Esophagus squamous epithelium (tissue), 5 donors: ENCODE measurements at regions not wholly inside any gene's neighbourhood (a gene's known extent, or its start where the extent isn't known, plus 50 kb on each side); places are given as distances from the start of the nearest gene placed in this dataset.
"Not testable (repeated sequence)": the region's sequence is repeated elsewhere in the genome, so short reads cannot be mapped to it uniquely, and the experiment has no call there.

Experiments
- DNase-seq: peaks from one replicate; lab custom pipeline; 2025; lab: John Stamatoyannopoulos, UW
- H3K27ac ChIP-seq, 4 donors: fragments of 200-600 bp; sonication (generic); one replicate each; pipeline ENCODE4 v1.5.1; 2016 to 2019; ENCODE audit warnings: mild to moderate bottlenecking in 1 of 4
- H3K27me3 ChIP-seq, 4 donors: fragments of 200-600 bp; sonication (generic); 1 replicate in 3 of 4; 2 replicates in 1 of 4; pipeline versions ENCODE4 v1.5.1 to v1.6.0; 2017 to 2021; ENCODE audit warnings: antibody characterized with exemption in 1 of 4
- H3K36me3 ChIP-seq, 3 donors: fragments of 200-600 bp; sonication (generic); one replicate each; pipeline ENCODE4 v1.5.1; 2016 to 2019
- H3K4me1 ChIP-seq, 3 donors: fragments of 200-600 bp; sonication (generic); one replicate each; pipeline ENCODE4 v1.5.1; 2017 to 2019
- H3K4me3 ChIP-seq, 4 donors: fragments of 200-600 bp; sonication (generic); 1 replicate in 3 of 4; 2 replicates in 1 of 4; pipeline ENCODE4 v1.5.1; 2016 to 2019; ENCODE audit warnings: mild to moderate bottlenecking in 2 of 4, moderate library complexity in 1 of 4
- H3K9me3 ChIP-seq, 3 donors: fragments of 200-600 bp; sonication (generic); one replicate each; pipeline ENCODE4 v1.5.1; 2016 to 2019
- CTCF ChIP-seq, 6 experiments: fragments of 450-650 bp in 4 of 6; fragments of 200-600 bp in 2 of 6; sonication (generic) in 2 of 6; IDR thresholded peaks; one replicate each; pipeline ENCODE4 v1.5.1; 2016 to 2019; ENCODE audit warnings: antibody characterized with exemption in 6 of 6, mild to moderate bottlenecking in 4 of 6, moderate library complexity in 4 of 6
- POLR2A ChIP-seq, 4 donors: fragments of 450-650 bp; IDR thresholded peaks; one replicate each; pipeline ENCODE4 v1.6.1; 2017; ENCODE audit warnings: antibody characterized with exemption in 4 of 4, mild to moderate bottlenecking in 4 of 4, moderate library complexity in 3 of 4
- WGBS, 2 donors: methylation state at CpG; one replicate each; pipeline ENCODE4 v1.1.5; 2018; 5-methylcytosine and 5-hydroxymethylcytosine counted together
- intact Hi-C: fragments of 100-400 bp; cut with DNase I; formaldehyde crosslinking; loops from one replicate; pipeline ENCODE4 v1.15.0; 2022
- donor health status: DM: yes; HTN: yes; CAD: no.

- H3K27ac ChIP-seq = no peak overlapping the region
- intact Hi-C loops = no loop called here
- H3K9me3 ChIP-seq = no peaks in the 10 kb centered on the region
- 0 to 20% methylated on average over 1 of the region's 1 CpG for WGBS, 2 donors
- no peaks in the 10 kb centered on the region for H3K4me1 ChIP-seq
- DNase-seq = no peak
- no peaks in the 10 kb centered on the region for H3K36me3 ChIP-seq
- TF ChIP-seq CTCF (IDR thresholded peaks at IDR 0.05) (no peak), POLR2A (IDR thresholded peaks at IDR 0.05) (no peak)
- no peak overlapping the region for H3K4me3 ChIP-seq
- no peaks in the 10 kb centered on the region for H3K27me3 ChIP-seq
Measured at GRCh38 chr4:91758487-91758886, 545.3 kb upstream of the GRID2 start.

GRCh38 chr4:91764085-91764484 is 539.7 kb upstream of the GRID2 start:
- no peak for DNase-seq
- WGBS, 2 donors = 25 to 54% methylated on average over 1 of the region's 1 CpG
- Histone ChIP-seq H3K36me3 (no peaks in the 10 kb centered on the region), H3K4me3 (no peak overlapping the region), H3K9me3 (no peaks in the 10 kb centered on the region), H3K27me3 (no peaks in the 10 kb centered on the region), H3K27ac (no peak overlapping the region), H3K4me1 (no peaks in the 10 kb centered on the region)
- TF ChIP-seq CTCF (IDR thresholded peaks at IDR 0.05) (no peak), POLR2A (IDR thresholded peaks at IDR 0.05) (no peak)
- intact Hi-C loops = no loop called here

GRCh38 chr4:91769912-91770311 is 533.9 kb upstream of the GRID2 start:
- Histone ChIP-seq H3K27ac (no peak overlapping the region), H3K4me1 (no peaks in the 10 kb centered on the region), H3K36me3 (no peaks in the 10 kb centered on the region), H3K4me3 (no peak overlapping the region), H3K27me3 (no peaks in the 10 kb centered on the region), H3K9me3 (peaks cover 0 to 3% (median 0%) of the 10 kb centered on the region in 3 donors)
- intact Hi-C loops = no loop called here
- 92 to 93% methylated on average over 1 of the region's 1 CpG for WGBS, 2 donors
- no peak for TF ChIP-seq CTCF (IDR thresholded peaks at IDR 0.05)
- no peak for TF ChIP-seq POLR2A (IDR thresholded peaks at IDR 0.05)
- no peak for DNase-seq

GRCh38 chr4:91791631-91792030 is 512.1 kb upstream of the GRID2 start:
- intact Hi-C loops, H3K4me1 ChIP-seq, DNase-seq, H3K36me3 ChIP-seq, H3K27me3 ChIP-seq, H3K27ac ChIP-seq, H3K9me3 ChIP-seq: not testable (repeated sequence)
- 46 to 81% methylated on average over 5 to 23 of the region's 28 CpGs for WGBS, 2 donors
- peak overlapping the region; percentile 17 to 52 (median 32) for H3K4me3 ChIP-seq

GRCh38 chr4:91795947-91796346 is 507.8 kb upstream of the GRID2 start:
- intact Hi-C loops = no loop called here
- H3K4me3 ChIP-seq = no peak overlapping the region
- no peaks in the 10 kb centered on the region for H3K9me3 ChIP-seq
- H3K4me1 ChIP-seq = no peaks in the 10 kb centered on the region
- no peak overlapping the region for H3K27ac ChIP-seq
- WGBS, 2 donors = 77 to 85% methylated on average over 1 of the region's 1 CpG
- no peaks in the 10 kb centered on the region for H3K36me3 ChIP-seq
- DNase-seq = no peak
- TF ChIP-seq CTCF (IDR thresholded peaks at IDR 0.05) (no peak), POLR2A (IDR thresholded peaks at IDR 0.05) (no peak)
- no peaks in the 10 kb centered on the region for H3K27me3 ChIP-seq

- DNase-seq = no peak
- WGBS, 2 donors = 62 to 67% methylated on average over 1 of the region's 1 CpG
- Histone ChIP-seq H3K9me3 (no peaks in the 10 kb centered on the region), H3K36me3 (no peaks in the 10 kb centered on the region), H3K4me1 (no peaks in the 10 kb centered on the region), H3K27me3 (no peaks in the 10 kb centered on the region), H3K4me3 (no peak overlapping the region), H3K27ac (no peak overlapping the region)
- intact Hi-C loops = no loop called here
- no peak for TF ChIP-seq POLR2A (IDR thresholded peaks at IDR 0.05)
- TF ChIP-seq CTCF (IDR thresholded peaks at IDR 0.05) = no peak
Measured at GRCh38 chr4:91812319-91812718, 491.4 kb upstream of the GRID2 start.
